Putamen (tissue), 1 donor: ENCODE measurements at regions not wholly inside any gene's neighbourhood (a gene's known extent, or its start where the extent isn't known, plus 50 kb on each side); places are given as distances from the start of the nearest gene placed in this dataset.

Experiments used
- DNase-seq: peaks from one replicate; pipeline ENCODE4 v3.0.0-alpha.2; 2016; ENCODE audit warnings: low spot score

DNA sequence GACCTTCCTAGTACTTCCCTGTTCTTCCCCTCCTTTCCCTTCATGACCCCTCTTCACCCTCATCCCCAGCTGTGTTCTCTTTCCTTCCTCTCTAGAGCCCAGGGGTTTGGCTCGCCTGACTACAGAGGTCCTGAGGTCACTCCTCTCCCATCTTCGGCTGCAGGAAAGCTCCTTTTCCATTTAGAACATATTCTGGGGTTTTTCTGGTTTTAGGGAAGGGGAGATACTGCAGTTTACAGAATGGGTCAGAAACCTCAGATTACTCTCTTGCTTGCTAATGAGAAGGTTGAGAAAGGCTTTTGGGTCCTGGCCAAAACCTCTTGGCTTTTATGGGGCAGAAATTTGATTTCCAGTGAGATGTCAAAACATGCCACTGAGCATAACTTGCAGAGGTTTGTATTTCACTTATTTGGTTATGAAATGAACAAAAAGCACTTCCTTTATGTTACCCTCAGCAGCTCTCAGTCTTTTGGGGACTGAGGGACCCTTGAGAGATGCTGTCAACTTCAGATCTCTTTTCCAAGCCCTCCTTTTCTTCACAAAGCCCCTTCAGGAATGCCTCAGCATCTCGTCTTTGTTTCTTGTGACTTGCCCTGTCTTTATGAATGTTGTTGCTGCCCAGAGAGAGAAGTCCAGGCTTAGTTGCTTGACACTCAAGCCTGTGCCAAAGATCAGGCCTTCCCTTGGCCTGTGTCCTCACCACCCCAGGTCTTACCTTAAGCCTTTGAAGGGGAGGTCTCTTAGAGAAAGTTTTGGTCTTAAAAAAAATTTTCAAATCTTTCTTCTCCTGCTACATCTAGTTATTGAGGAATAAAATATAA lies 121.7 kb upstream of the TPM1 start:
- DNase-seq = no peak

DNA sequence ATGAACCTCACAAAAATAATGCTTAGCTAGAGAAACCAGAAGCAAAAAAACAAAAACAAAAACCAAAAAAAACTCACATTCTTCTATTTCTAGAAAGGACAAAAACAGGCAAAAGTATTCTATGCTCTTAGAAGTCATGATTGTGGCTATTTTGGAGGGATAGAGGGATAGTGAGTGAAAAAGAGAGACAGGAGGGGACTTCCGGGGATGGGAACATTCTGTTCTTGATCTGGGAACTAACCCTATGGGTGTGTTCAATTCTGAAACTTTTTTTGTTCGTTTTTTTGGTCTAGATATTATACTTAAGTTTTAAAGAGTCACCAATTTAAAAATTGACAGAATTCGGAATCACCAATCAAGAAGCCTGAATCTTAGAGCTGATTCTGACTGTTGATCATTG lies 120.0 kb upstream of the TPM1 start:
- no peak for DNase-seq

DNA sequence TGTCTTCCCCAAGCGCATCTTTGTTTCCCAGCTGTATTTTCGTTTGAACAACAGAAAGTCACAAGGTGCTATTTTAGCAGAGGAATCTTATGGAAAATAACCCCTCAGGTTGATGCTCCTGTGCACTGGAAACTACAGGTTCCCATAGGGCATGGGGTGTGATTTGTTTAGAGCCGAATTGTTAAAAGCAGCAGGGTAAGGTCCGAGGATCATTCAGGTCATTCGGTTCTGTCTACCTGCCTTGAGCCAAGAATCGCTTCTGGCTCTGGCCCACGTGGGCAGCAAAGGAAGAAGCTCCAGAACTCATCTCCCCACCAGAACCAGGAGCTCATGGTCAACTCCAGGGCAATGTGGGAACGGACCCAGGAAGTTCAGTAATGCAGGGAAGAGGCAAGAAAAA lies 116.7 kb upstream of the TPM1 start:
- no peak for DNase-seq

DNA sequence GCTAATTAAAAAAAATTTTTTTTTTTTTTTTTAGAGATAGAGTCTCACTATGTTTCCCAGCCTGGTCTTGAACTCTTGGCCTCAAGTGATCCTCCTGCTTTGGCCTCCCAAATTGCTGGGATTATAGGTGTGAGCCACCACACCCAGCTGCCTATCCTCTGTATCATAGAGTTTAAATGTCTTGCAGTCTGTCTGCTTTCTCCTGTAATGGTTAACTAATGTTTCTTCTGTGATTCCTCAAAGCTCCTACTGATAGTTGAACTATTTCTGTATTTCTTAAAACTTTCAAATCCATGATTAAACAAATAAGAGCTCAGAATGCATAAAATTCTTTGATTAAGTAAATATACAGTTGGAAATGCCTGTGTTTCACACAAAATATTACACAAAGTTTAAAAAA lies 115.4 kb upstream of the TPM1 start:
- DNase-seq = no peak

DNA sequence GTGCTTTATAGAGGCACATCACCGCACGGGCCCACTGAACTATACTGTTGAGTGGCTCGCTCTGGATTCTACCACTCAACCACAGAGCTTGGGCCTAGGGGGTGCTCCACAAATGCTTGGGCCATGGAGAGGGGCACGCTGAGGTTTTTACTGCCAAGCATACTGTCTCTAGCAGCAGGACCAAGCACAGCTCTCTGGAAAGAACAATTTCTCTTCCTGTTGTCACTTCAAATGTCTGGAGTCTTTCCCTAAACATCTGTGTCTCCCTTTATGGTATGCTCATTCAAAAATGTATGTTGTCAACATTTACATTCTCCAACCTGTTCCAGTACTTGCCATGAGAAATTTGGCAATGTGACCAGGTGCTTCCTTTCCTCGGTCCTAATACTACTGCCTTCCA lies 114.7 kb upstream of the TPM1 start:
- DNase-seq = no peak

DNA sequence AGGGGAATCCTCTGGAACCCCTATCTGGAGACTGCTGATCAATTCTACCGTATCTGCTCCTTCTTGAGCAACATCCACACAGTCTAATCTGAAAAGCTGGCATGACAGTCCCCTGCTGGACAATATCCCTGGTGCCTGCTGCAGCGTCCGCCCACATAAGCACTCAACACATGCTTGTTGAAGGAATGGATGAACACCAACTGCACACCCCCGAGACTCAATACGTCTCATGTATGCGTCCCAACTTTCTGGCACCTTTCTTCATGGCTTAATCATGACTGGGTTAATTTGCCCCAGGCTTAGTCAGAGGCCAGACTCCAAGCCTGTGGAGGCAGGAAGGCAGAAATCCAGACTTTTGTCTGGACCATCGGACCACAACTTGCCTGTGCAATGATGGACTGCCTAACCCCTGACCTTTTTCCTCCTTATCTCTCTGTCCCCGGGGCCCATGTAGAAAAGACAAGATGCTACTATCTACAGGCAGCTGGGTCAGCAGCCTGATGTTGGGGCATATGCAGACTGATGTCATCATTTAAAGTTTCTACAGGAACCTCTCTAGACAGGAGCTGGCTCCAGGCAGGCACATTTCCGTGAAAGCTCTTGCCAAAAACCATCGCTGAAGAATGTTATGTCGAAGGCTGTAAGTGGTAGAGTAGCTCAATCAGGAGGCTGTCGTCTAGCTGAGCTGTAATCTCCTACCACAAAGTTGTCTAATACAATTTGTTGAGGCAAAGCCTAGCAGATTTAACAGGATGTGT lies 114.1 kb upstream of the TPM1 start:
- no peak for DNase-seq

DNA sequence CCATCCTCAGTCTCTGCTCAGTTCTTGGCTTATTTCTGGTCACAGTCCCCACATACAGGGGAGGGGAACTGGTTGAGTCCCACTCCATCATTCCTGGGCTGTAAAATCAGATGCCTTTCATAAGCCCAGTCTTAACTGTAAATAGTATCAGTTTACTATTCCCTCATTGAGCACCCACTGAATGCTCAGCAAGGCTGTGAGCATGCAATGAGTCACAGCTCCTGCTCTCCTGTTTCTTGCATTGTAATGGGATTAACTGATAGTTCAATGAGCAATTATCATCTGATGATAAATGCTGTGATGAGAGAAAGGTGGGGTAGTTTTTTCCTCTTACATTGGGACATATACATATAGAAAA lies 113.6 kb upstream of the TPM1 start:
- DNase-seq = no peak

DNA sequence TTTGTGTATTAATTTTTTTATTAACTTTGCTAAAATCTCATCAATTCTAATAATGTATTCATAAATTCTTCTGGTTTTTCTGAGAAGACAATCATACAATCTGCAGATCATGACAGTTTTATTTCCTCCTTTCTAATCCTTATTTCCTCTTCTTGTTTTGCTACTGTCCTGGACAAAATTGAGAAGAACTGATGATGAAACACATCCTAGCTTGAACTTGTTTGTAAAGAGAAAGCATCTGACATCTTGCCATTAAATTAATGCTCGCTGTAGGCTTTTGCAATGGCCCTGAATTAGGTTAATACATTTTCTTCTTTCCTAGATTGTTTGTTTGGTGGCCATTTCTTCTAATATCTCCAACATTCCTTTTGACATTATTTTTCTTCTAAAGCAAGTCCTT lies 110.9 kb upstream of the TPM1 start:
- DNase-seq = no peak

DNA sequence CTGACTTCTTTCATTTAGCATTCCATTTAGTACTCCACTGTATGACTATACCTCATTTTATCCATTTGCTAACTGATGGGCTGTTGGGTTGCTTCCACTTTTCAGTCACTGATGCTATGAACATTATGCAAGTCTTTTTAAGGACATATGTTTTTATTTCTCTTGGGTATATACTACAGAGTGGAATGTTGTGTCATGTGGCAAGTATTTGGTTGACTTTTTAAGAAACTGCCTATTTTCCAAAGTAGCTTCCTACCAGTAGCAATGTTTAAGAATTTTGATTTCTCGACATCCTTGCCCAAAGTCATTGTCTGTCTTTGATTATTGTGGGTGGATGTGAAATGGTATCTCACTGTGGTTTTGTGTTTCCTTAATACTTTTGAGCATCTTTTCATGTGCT lies 110.1 kb upstream of the TPM1 start:
- no peak for DNase-seq

DNA sequence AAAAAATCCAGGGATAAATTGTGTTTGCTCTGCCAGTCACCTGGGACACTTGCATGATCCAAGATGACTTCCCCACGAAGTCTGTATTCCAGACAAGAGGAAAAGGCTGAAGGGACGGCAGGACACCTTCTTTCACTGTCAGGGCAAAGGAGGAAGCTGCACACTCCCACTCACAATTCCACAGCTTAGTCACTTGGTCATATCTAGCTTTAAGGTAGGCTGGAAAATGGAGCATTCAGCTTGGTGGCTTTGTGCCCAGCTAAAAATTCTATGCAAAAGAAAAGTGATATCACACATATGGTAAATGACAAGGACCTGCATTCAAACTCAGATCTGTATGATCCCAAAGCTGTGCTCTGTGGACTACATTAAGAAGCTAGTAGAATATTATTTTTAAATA lies 109.2 kb upstream of the TPM1 start:
- no peak for DNase-seq

DNA sequence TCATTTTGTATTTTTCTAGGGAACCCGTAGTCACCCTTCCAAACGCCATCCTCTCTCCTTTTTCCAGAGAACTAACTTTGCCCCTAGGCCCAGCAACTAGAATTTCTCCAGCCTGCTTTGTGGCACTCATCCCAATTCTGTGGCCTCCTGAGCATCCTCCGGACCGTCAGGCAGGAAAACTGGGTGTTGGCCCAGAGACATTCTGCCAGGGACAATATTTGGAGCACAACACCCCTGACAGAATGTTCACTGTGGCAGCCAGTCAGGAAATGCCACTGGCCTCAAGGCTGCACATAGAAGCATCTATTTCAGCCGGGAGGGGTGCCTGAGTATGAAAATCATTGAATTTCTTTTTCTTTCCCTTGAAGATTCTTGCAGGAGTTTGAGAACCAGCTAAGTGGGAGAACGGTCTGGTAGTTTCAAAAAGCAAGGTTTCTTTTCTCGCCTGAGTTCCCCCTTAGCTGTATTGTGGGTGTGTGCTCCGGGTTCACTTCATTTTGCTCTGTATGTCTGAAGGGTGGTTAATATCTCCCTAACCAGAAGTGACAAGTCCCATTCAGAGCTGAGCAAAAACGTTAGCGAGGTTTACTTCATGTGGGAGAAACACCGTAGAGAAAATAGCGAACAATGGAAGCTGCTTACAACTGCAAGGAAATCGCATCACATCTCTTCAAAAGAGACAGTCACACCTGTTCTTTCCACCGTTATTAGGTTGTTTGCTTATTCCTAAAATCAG lies 108.1 kb upstream of the TPM1 start:
- no peak for DNase-seq

DNA sequence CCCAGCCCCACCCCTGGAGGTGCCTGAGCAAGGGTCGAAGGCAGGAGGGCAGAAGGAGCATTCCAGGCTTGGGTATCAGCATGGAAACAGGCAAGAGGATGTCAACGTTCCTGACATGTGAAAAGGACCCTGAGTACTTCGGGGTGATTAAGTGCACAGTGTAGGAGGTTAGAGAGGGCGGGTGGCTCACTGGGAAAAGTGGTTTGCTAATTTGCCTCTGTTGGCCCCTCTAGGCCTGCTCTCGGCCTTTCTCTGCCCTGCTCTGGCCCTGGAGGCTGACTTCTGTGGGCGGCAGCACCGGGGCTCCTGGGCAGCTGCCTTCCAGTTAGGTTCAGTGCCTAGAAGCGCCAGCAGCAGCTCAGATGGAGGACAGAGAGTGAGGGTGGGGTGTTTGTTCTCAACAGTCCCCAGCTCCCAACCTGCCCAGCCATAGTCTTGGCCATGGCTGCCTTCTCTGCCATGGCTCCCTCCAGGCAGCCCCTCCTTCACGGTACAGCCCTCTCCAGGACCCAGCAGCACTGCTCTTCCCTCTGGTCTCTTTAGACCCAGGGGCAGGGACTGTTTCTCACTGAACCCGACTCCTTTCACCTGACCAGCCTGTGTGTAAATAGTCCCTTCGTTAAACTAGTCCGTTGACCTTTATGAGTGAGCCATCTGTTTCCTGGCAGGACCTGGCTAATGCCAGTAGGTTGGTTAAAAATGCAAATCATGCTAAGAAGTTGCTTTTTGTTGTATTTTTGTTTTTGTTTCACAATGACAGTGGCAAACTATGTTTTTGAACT lies 107.1 kb upstream of the TPM1 start:
- no peak for DNase-seq

DNA sequence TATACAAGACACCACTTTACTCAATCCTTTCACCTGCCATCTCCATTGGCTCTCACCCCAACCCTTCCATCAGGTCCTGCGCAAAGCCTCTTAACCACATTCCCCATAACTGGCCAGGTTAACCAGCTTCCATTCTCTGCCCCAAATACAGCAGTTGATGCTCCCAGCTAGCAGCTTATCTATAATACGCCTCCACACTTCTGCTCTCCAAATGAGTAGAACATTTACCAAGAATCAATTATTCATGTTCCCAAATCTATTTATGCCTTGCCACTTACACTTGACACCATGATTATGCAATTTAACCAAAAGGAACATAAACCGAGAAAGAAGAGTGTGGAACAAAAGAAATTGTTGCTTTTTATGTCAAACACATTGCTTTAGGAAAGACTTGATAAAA lies 103.7 kb upstream of the TPM1 start:
- peak; percentile 58 for DNase-seq

DNA sequence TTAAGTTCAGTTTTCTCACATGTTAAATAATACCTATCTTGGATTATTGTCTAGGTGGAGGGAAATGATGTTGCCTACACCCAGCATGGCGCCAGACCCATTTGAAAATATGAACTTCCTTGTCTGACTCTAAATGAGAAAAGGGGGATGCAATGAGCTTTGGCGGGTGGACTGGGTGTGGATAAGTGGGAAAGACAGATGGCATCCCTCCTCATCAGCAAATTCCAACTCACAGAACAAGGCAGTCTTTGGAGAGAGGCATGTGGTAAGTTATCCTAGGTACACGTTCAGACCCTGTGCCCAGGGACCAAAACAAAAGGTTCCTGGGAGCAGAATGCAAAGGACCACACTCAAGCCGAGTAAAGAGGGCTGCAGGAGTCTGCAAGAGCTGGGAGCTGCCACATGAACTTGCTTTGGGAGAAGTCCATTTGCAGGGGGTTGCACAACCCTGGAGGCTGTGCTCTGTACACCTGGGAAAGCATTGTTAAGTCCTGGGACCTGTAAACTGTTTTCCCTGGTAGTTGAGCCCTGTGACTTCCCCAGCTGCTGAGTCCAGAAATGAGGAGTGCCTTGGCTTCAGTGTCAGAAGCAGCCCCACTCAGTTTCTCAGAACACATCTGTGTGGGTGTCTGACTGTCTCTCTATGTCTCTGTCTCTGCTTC lies 102.3 kb upstream of the TPM1 start:
- DNase-seq = no peak

DNA sequence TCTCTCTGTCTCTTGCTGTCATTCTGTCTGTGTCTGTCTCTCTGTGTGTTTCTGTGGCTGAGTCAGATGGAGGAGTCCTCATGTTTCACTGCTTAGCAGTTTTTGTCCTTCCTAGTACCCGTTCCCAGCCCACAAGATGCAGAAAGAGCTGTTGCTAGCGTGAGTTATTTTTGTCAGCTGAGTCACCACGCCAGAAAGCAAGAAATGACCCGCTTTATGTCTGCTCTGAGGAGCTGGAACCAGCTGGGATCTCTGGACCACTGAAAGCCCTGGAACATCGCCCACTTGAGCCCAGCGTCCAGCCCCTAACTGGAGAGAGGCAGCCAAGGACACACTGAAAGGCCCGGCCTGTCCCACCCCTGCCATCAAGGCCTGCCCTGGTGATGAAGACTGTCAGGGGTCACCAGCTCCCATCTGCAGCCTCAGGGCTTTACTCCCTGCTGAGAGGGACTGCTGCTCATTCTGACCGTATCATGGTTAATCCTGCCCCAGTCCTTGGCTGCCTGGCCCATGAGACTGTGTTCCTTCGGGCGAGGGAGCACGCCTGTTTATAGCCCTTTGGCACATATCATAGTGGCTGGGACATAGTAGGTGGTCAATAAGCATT lies 101.7 kb upstream of the TPM1 start:
- peak; percentile 50 for DNase-seq

DNA sequence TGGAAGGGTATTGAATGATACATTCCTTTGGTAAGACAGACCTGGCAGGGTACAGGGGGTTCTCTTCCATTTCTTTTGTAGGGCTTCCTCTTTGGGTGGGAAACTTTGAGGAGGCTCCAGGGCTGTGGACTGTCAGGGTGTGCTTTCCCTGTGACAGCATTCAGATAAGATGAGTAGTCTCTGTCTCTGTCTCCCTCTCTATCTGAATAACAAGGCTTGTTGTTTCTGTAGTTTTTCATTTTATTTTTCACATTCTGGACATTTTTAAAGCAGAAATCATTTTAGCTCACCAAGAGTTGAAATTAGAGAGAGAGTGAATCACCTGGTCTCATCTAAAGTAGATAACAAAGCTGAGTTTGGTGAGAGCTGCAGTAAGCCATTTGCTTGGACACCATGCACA lies 100.8 kb upstream of the TPM1 start:
- no peak for DNase-seq

DNA sequence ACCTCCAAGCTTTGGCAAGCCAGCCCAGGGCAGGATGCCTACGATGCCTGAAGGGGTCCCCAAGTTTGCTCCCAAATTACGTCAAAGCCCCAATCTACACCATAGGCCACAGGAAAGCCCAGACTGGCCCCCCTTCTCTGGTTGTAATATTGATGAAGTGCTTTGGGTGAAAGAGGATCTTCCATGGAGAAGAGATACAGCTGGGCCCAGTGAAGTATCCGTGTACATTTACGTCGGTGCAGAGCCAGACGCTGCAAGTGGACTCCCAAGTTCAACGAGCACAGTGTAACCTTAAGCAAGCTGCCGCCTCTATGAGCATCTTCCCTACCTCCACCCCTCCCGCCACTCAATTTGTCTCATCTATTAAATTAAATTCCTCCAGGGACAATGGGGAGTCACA lies 100.1 kb upstream of the TPM1 start:
- DNase-seq = no peak

DNA sequence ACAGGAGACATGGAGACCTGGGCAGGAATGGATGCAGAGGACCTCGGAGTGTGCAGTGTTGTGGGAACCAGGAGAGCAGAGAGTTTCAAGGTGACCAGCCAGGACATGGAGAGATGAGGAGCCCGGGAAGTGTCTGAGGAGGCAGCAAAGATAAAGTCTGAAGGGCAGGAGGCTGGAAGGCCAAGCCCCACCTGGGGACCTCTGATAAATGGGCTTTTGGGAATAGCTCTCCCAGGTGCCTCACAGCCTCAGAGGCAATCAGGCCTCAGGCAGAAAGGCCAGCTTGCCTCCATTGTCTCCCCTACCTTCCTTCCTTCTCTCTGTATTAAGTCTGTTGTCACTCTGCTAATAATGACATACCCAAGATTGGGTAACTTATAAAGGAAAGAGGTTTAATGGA lies 97.5 kb upstream of the TPM1 start:
- no peak for DNase-seq

DNA sequence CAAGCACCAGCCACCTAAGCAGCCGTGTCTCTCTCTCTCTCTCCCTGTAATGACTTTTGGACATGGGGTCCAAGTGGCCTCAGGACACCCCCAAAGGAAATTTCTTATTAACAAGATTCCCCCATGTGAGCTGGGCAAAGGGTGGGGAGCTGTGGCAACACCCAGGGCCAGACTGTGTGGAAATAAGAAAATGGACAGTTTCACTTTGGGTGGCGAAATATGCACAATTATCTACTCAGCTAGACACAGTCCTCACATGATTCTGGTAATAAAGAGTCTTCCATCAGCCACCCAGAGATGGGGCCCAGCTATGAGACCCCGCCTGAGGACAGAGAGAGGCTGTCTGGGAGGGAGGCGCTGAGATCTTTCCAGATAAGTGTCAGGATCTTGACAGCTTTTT lies 96.8 kb upstream of the TPM1 start:
- DNase-seq = no peak

DNA sequence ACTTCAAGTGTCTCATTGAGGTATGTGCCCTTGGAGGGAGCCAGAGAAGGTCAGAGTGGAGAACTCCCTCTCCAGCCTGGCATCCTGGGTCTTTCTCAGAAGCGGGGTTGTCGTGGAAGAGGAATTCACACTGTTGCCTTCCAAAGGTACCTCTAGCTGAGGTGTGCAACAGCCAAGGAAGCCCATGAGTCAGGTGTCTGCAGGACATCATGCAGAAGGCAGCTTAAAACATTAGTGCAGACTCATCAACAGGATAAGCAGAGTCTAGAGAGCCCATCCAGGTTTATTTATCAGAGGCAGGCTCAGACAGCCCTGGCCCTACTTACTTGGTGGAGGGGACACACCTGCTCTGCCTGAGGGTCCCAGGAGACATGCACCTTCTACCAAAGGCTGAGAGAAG lies 95.6 kb upstream of the TPM1 start:
- DNase-seq = no peak

DNA sequence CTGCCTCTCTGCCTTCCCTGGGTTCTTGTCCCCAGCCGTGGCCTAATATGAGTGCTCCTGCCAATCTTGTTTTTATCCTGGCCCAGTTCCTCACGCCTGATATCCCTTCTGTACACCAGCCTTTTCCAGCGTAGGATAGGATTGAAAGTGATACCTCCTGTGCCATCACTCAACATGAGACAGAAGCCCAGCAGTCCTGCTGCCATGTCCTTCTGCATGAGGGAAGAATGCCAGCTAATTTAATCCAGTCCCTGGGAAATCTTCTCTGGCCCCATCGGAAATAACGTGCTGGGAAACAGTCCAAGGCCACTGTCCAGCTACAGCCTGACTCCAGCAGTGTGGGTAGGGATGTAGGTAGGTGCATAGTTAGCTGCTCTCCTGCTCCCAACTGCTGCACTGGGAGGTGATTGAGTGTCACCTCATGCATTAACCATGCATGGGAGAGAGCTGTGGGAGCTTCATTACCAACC lies 92.0 kb upstream of the TPM1 start:
- DNase-seq = no peak
